Endothelial cell of umbilical vein (primary cell): ENCODE measurements at regions not wholly inside any gene's neighbourhood (a gene's known extent, or its start where the extent isn't known, plus 50 kb on each side); places are given as distances from the start of the nearest gene placed in this dataset.

Experiments
- BruUV-seq: library from RNA; stranded (reverse); fragments of 400-500 nt; replicated peaks from 2 replicates; lab custom pipeline; 2021; lab: Mats Ljungman, UMichigan
- CTCF ChIA-PET: fragments of 300-600, 350-600 bp; sonication (Branson Sonifier 250); formaldehyde crosslinking; loops from one replicate; lab custom pipeline; 2021; ENCODE audit warnings: antibody characterized with exemption, inconsistent platforms; lab: Charles Lee
- POLR2A ChIA-PET: fragments of 300-600, 350-600 bp; sonication (Branson Sonifier 250); formaldehyde crosslinking; loops from one replicate; lab custom pipeline; 2021; ENCODE audit warnings: antibody characterized with exemption, inconsistent platforms; lab: Charles Lee
- DNase-seq: peaks from one replicate; pipeline ENCODE4 v3.0.0-alpha.2; 2011; ENCODE audit warnings: low read depth, low spot score
- FAIRE-seq: peaks from 2 replicates; lab custom pipeline; 2011; peaks lifted over from hg19 to GRCh38; lab: Jason Lieb, UNC
- H2AFZ ChIP-seq: 2 replicates; pipeline ENCODE4 v1.6.0; 2012; ENCODE audit warnings: low read depth, low read length, control low read depth, inconsistent platforms
- H3K27ac ChIP-seq: 2 replicates; pipeline ENCODE4 v1.5.1; 2011; ENCODE audit warnings: low read depth, mild to moderate bottlenecking, control low read depth, low read length, moderate library complexity; ENCODE audit not compliant: insufficient read depth
- H3K27me3 ChIP-seq, 2 experiments: 2 replicates each; pipeline versions ENCODE4 v1.6.0 to v1.6.1; 2011; ENCODE audit warnings: low read length in 2 of 2, mixed read lengths in 1 of 2; ENCODE audit not compliant: control insufficient read depth in 2 of 2, insufficient read depth in 2 of 2
- H3K36me3 ChIP-seq, 2 experiments: 2 replicates in 1 of 2; 3 replicates in 1 of 2; pipeline ENCODE4 v1.5.1; 2011; ENCODE audit warnings: low read length in 2 of 2, mild to moderate bottlenecking in 1 of 2, moderate library complexity in 1 of 2; ENCODE audit not compliant: control insufficient read depth in 2 of 2, insufficient read depth in 2 of 2; ENCODE audit errors: extremely low read depth in 1 of 2
- H3K4me1 ChIP-seq: 3 replicates; pipeline ENCODE4 v1.5.1; 2011; ENCODE audit warnings: mild to moderate bottlenecking, low read length; ENCODE audit not compliant: control insufficient read depth, insufficient read depth; ENCODE audit errors: extremely low read depth
- H3K4me2 ChIP-seq: 2 replicates; pipeline ENCODE4 v1.6.1; 2011; ENCODE audit warnings: low read length, control low read depth, mixed read lengths; ENCODE audit not compliant: insufficient read depth
- H3K4me3 ChIP-seq, 3 experiments: fragments of 200-600 bp in 1 of 3; sonication (generic), shearing (Covaris generic) in 1 of 3; replicated peaks in 1 of 3; 2 replicates each; pipeline ENCODE4 v1.5.1; 2011 to 2016; ENCODE audit warnings: control low read depth in 3 of 3, low read length in 3 of 3, mild to moderate bottlenecking in 2 of 3, inconsistent platforms in 1 of 3, low read depth in 1 of 3, moderate library complexity in 1 of 3; ENCODE audit not compliant: insufficient read depth in 1 of 3
- H3K79me2 ChIP-seq: 2 replicates; pipeline ENCODE4 v1.6.0; 2012; ENCODE audit warnings: low read length, inconsistent platforms; ENCODE audit not compliant: control insufficient read depth, insufficient read depth
- H3K9ac ChIP-seq: replicated peaks from 2 replicates; pipeline ENCODE3; 2011; ENCODE audit warnings: low read length, control low read depth; ENCODE audit not compliant: insufficient read depth; ENCODE audit errors: extremely low read depth
- H3K9me1 ChIP-seq: replicated peaks from 3 replicates; pipeline ENCODE4 v1.6.0; 2011; ENCODE audit warnings: mild to moderate bottlenecking, low read length; ENCODE audit not compliant: control insufficient read depth, insufficient read depth; ENCODE audit errors: extremely low read depth
- H3K9me3 ChIP-seq: replicated peaks from 2 replicates; pipeline ENCODE4 v1.5.1; 2012; ENCODE audit warnings: low read length, inconsistent platforms; ENCODE audit not compliant: control insufficient read depth, insufficient read depth
- H4K20me1 ChIP-seq: replicated peaks from 2 replicates; pipeline ENCODE3; 2011; ENCODE audit warnings: mild to moderate bottlenecking, low read length; ENCODE audit not compliant: control insufficient read depth, insufficient read depth; ENCODE audit errors: extremely low read depth
- CTCF ChIP-seq, 2 donors: IDR thresholded peaks; 1 replicate in 1 of 2; 2 replicates in 1 of 2; pipeline ENCODE4 v1.5.1; 2011; ENCODE audit warnings: low read length in 2 of 2, mild to moderate bottlenecking in 2 of 2, moderate library complexity in 2 of 2, control low read depth in 1 of 2, inconsistent platforms in 1 of 2, low read depth in 1 of 2; ENCODE audit not compliant: insufficient read depth in 1 of 2; ENCODE audit errors: extremely low read depth in 1 of 2
- EZH2 ChIP-seq: IDR thresholded peaks from 2 replicates; pipeline ENCODE4 v1.6.1; 2012; ENCODE audit warnings: borderline replicate concordance, low read depth, mild to moderate bottlenecking, moderate library complexity, low read length, inconsistent platforms; ENCODE audit not compliant: severe bottlenecking
- FOS ChIP-seq: IDR thresholded peaks from 2 replicates; pipeline ENCODE4 v1.6.1; 2011; ENCODE audit warnings: mild to moderate bottlenecking, low read length, moderate library complexity, borderline replicate concordance; ENCODE audit not compliant: insufficient read depth
- GATA2 ChIP-seq: IDR thresholded peaks from 2 replicates; pipeline ENCODE4 v1.7.0; 2011; ENCODE audit warnings: low read depth, mild to moderate bottlenecking, moderate library complexity, mixed read lengths, low read length; ENCODE audit not compliant: insufficient read length, insufficient read depth
- JUN ChIP-seq: IDR thresholded peaks from 2 replicates; pipeline ENCODE4 v1.6.1; 2011; ENCODE audit warnings: borderline replicate concordance, low read depth; ENCODE audit not compliant: insufficient read length, insufficient read depth
- MAX ChIP-seq: IDR thresholded peaks from 2 replicates; pipeline ENCODE4 v1.6.1; 2011; ENCODE audit not compliant: insufficient read depth, insufficient read length
- MYC ChIP-seq: IDR thresholded peaks from one replicate; pipeline ENCODE4 v1.6.1; 2011; ENCODE audit warnings: mild to moderate bottlenecking, low read depth, low read length
- POLR2A ChIP-seq: IDR thresholded peaks from 2 replicates; pipeline ENCODE4 v1.6.1; 2012; ENCODE audit warnings: low read depth, mild to moderate bottlenecking, control low read depth, low read length
- POLR2AphosphoS5 ChIP-seq: IDR thresholded peaks from 2 replicates; pipeline ENCODE4 v1.6.1; 2012; ENCODE audit warnings: low read depth, mild to moderate bottlenecking, control low read depth, low read length, moderate library complexity; ENCODE audit not compliant: insufficient read depth
- dilution Hi-C: fragments of 300-500 bp; cut with MboI; formaldehyde crosslinking; loops from one replicate; pipeline ENCODE4 v1.15.0; 2019; ENCODE audit warnings: low sequenced_read_pairs; ENCODE audit not compliant: extremely low pct_ligation_motif_present
- intact Hi-C: fragments of 100-400 bp; cut with micrococcal nuclease; formaldehyde crosslinking; loops from one replicate; pipeline ENCODE4 v1.10.0; 2022

GRCh38 chr3:1017870-1018269 is 75.0 kb upstream of the CNTN6 start:
- H3K27ac ChIP-seq = no peak overlapping the region
- no peaks in the 10 kb centered on the region for H3K9me1 ChIP-seq
- no peak overlapping the region for H3K4me2 ChIP-seq
- dilution Hi-C loops = no loop called here
- BruUV-seq = no TSS peak
- POLR2A ChIA-PET = no interaction called here
- H3K36me3 ChIP-seq = no peaks in the 10 kb centered on the region
- no peak overlapping the region for H3K4me3 ChIP-seq
- H3K27me3 ChIP-seq = no peaks in the 10 kb centered on the region
- H3K9ac ChIP-seq = no peak overlapping the region
- FAIRE-seq (no peak), DNase-seq (no peak)
- intact Hi-C loops = no loop called here
- no peaks in the 10 kb centered on the region for H4K20me1 ChIP-seq
- no peak overlapping the region for H2AFZ ChIP-seq
- H3K9me3 ChIP-seq = no peaks in the 10 kb centered on the region
- CTCF ChIA-PET = no interaction called here
- no peaks in the 10 kb centered on the region for H3K4me1 ChIP-seq
- TF ChIP-seq POLR2A (no peak), MYC (no peak), MAX (no peak), JUN (no peak), POLR2AphosphoS5 (no peak), EZH2 (no peak), FOS (no peak), GATA2 (no peak), CTCF (IDR thresholded peaks at IDR 0.05; ENCODE audit: extremely low read depth in 1 of 2, insufficient read depth in 1 of 2, low read depth in 1 of 2, low read length in 2 of 2) (no peak)
- no peaks in the 10 kb centered on the region for H3K79me2 ChIP-seq
